Keratinocyte (primary cell): ENCODE measurements at regions not wholly inside any gene's neighbourhood (a gene's known extent, or its start where the extent isn't known, plus 50 kb on each side); places are given as distances from the start of the nearest gene placed in this dataset.

ENCODE experiments used
- DNase-seq: peaks from one replicate; pipeline ENCODE4 v3.0.0-alpha.2; 2011; ENCODE audit warnings: low read depth, missing footprints, low spot score
- FAIRE-seq: peaks from 2 replicates; lab custom pipeline; 2011; peaks lifted over from hg19 to GRCh38; lab: Jason Lieb, UNC
- H2AFZ ChIP-seq: 2 replicates; pipeline ENCODE4 v1.6.0; 2012; ENCODE audit warnings: low read length, control low read depth, inconsistent platforms; ENCODE audit not compliant: control insufficient read depth
- H3K27ac ChIP-seq: 2 replicates; pipeline ENCODE4 v1.5.1; 2011; ENCODE audit warnings: low read length; ENCODE audit not compliant: control insufficient read depth, insufficient read depth
- H3K27me3 ChIP-seq: 3 replicates; pipeline ENCODE4 v1.6.0; 2011; ENCODE audit warnings: low read length; ENCODE audit not compliant: control insufficient read depth, insufficient read depth; ENCODE audit errors: extremely low read depth
- H3K36me3 ChIP-seq, 2 experiments: 2 replicates in 1 of 2; 3 replicates in 1 of 2; pipeline ENCODE4 v1.5.1; 2011; ENCODE audit warnings: low read length in 2 of 2, mild to moderate bottlenecking in 1 of 2; ENCODE audit not compliant: control insufficient read depth in 2 of 2, insufficient read depth in 2 of 2; ENCODE audit errors: extremely low read depth in 1 of 2
- H3K4me1 ChIP-seq: 3 replicates; pipeline ENCODE4 v1.5.1; 2011; ENCODE audit warnings: low read length; ENCODE audit not compliant: control insufficient read depth, insufficient read depth; ENCODE audit errors: extremely low read depth
- H3K4me2 ChIP-seq: 3 replicates; pipeline ENCODE4 v1.6.0; 2011; ENCODE audit warnings: low read depth, low read length; ENCODE audit not compliant: control insufficient read depth, insufficient read depth; ENCODE audit errors: extremely low read depth
- H3K4me3 ChIP-seq, 3 experiments: fragments of 200-600 bp in 1 of 3; sonication (generic) in 1 of 3; 2 replicates in 2 of 3; 3 replicates in 1 of 3; pipeline ENCODE4 v1.5.1; 2011 to 2016; ENCODE audit warnings: low read length in 3 of 3, mild to moderate bottlenecking in 3 of 3, control low read depth in 2 of 3, inconsistent platforms in 1 of 3, low read depth in 1 of 3, mixed read lengths in 1 of 3, mixed run types in 1 of 3, moderate library complexity in 1 of 3; ENCODE audit not compliant: control insufficient read depth in 2 of 3, insufficient read depth in 2 of 3; ENCODE audit errors: extremely low read depth in 1 of 3
- H3K79me2 ChIP-seq: 2 replicates; pipeline ENCODE4 v1.6.0; 2012; ENCODE audit warnings: low read length; ENCODE audit not compliant: control insufficient read depth, insufficient read depth
- H3K9ac ChIP-seq: 3 replicates; pipeline ENCODE4 v1.6.0; 2011; ENCODE audit warnings: low read length; ENCODE audit not compliant: control insufficient read depth, insufficient read depth; ENCODE audit errors: extremely low read depth
- H3K9me1 ChIP-seq: 3 replicates; pipeline ENCODE4 v1.6.0; 2011; ENCODE audit warnings: low read length; ENCODE audit not compliant: control insufficient read depth, insufficient read depth; ENCODE audit errors: extremely low read depth
- H3K9me3 ChIP-seq: 2 replicates; pipeline ENCODE4 v1.5.1; 2012; ENCODE audit warnings: low read depth, low read length; ENCODE audit not compliant: control insufficient read depth
- H4K20me1 ChIP-seq: 3 replicates; pipeline ENCODE4 v1.6.0; 2011; ENCODE audit warnings: low read length; ENCODE audit not compliant: control insufficient read depth, insufficient read depth; ENCODE audit errors: extremely low read depth
- EZH2 ChIP-seq: IDR thresholded peaks from one replicate; pipeline ENCODE4 v1.6.1; 2012; ENCODE audit warnings: inconsistent platforms, mild to moderate bottlenecking, low read length, moderate library complexity
- dilution Hi-C: fragments of 300-500 bp; cut with MboI; formaldehyde crosslinking; loops from one replicate; pipeline ENCODE4 v1.7.0; 2020; ENCODE audit warnings: low sequenced_read_pairs; ENCODE audit not compliant: extremely low pct_ligation_motif_present
- TF ChIP-seq, protein P1 (sequence below), 3 experiments: IDR thresholded peaks in 1 of 3; conservative IDR thresholded peaks in 1 of 3; optimal IDR thresholded peaks in 1 of 3; 2 replicates in 2 of 3; 3 replicates in 1 of 3; pipeline versions ENCODE3 to v1.5.1; 2011; ENCODE audit warnings: low read length in 3 of 3, mild to moderate bottlenecking in 3 of 3, moderate library complexity in 2 of 3, control low read depth in 1 of 3, inconsistent platforms in 1 of 3; ENCODE audit not compliant: insufficient read depth in 2 of 3; ENCODE audit errors: extremely low read depth in 1 of 3

DNA sequence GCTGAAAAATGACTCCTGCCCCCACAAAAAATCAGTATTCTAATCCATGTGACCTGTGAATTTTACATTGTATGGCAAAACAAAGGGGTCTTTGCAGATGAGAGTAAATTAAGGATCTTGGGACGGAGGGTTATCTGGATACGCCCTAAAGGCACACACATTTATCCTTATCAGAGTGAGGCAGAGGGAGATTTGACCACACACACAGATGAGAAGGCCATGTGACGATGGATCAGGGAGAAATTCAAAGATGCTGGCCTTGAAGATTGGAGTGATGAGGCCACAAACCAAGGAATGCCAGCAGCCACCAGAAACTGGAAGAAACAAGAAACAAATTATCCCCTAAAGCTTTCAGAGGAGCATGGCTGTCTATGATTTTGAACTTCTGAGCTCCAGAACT lies 288.5 kb downstream of the XXYLT1 start:
- Histone ChIP-seq H3K27ac (no peak overlapping the region), H3K4me1 (peaks cover 17% of the 10 kb centered on the region), H3K79me2 (no peaks in the 10 kb centered on the region), H2AFZ (no peak overlapping the region), H4K20me1 (no peaks in the 10 kb centered on the region), H3K27me3 (peaks cover 4% of the 10 kb centered on the region), H3K4me3 (no peak overlapping the region), H3K36me3 (no peaks in the 10 kb centered on the region), H3K4me2 (no peak overlapping the region), H3K9me3 (no peaks in the 10 kb centered on the region), H3K9ac (no peak overlapping the region), H3K9me1 (no peaks in the 10 kb centered on the region)
- TF ChIP-seq EZH2: no peak
- TF ChIP-seq, protein P1, sequence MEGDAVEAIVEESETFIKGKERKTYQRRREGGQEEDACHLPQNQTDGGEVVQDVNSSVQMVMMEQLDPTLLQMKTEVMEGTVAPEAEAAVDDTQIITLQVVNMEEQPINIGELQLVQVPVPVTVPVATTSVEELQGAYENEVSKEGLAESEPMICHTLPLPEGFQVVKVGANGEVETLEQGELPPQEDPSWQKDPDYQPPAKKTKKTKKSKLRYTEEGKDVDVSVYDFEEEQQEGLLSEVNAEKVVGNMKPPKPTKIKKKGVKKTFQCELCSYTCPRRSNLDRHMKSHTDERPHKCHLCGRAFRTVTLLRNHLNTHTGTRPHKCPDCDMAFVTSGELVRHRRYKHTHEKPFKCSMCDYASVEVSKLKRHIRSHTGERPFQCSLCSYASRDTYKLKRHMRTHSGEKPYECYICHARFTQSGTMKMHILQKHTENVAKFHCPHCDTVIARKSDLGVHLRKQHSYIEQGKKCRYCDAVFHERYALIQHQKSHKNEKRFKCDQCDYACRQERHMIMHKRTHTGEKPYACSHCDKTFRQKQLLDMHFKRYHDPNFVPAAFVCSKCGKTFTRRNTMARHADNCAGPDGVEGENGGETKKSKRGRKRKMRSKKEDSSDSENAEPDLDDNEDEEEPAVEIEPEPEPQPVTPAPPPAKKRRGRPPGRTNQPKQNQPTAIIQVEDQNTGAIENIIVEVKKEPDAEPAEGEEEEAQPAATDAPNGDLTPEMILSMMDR (optimal IDR thresholded peaks at IDR 0.05 in 1 of 3, IDR thresholded peaks at IDR 0.05 in 1 of 3, conservative IDR thresholded peaks at IDR 0.05 in 1 of 3; ENCODE audit: extremely low read depth in 1 of 3, insufficient read depth in 2 of 3, low read length in 3 of 3): no peak
- dilution Hi-C loops: no loop called here
- no peak for FAIRE-seq
- DNase-seq: no peak

DNA sequence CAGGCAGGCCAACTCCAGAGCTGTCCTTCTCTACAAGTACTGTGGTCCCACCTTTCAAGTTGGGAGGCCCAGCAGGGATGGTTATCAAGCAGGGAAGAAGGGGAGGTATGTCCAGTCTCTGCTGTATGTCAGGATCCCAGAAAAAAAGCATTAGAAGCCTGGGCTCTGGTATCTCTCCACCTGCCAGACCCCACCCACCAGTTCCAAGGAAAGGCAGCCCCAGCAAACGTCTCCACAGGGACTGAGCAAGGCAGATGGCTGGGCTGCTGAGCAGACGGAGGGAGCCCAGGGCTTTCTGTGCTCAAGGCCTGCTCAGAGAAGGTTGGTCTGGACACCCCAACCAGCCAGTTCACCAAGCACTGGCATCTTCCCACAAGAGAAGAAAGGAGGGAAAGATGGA lies 287.8 kb downstream of the XXYLT1 start:
- Histone ChIP-seq H3K9ac (no peak overlapping the region), H3K4me3 (no peak overlapping the region), H3K4me2 (no peak overlapping the region), H3K4me1 (peaks cover 17% of the 10 kb centered on the region), H3K27me3 (peaks cover 4% of the 10 kb centered on the region), H2AFZ (no peak overlapping the region), H4K20me1 (no peaks in the 10 kb centered on the region), H3K9me1 (no peaks in the 10 kb centered on the region), H3K36me3 (no peaks in the 10 kb centered on the region), H3K27ac (no peak overlapping the region), H3K79me2 (no peaks in the 10 kb centered on the region), H3K9me3 (no peaks in the 10 kb centered on the region)
- TF ChIP-seq, protein P1 (optimal IDR thresholded peaks at IDR 0.05 in 1 of 3, IDR thresholded peaks at IDR 0.05 in 1 of 3, conservative IDR thresholded peaks at IDR 0.05 in 1 of 3; ENCODE audit: extremely low read depth in 1 of 3, insufficient read depth in 2 of 3, low read length in 3 of 3): no peak
- no peak for TF ChIP-seq EZH2
- dilution Hi-C loops: no loop called here
- no peak for FAIRE-seq
- no peak for DNase-seq
